Ascending aorta (tissue), 2 donors: ENCODE measurements at regions not wholly inside any gene's neighbourhood (a gene's known extent, or its start where the extent isn't known, plus 50 kb on each side); places are given as distances from the start of the nearest gene placed in this dataset.

Experiments
- DNase-seq, 2 donors: peaks; one replicate each; pipeline ENCODE4 v3.0.0-alpha.2; 2019; ENCODE audit warnings: low spot score in 2 of 2
- H3K27ac ChIP-seq, 2 donors: fragments of 200-600 bp; sonication (generic); one replicate each; pipeline ENCODE4 v1.5.1; 2016 to 2017; ENCODE audit warnings: mild to moderate bottlenecking in 1 of 2
- H3K27me3 ChIP-seq: fragments of 200-600 bp; sonication (generic); one replicate; pipeline ENCODE4 v1.5.1; 2017
- H3K36me3 ChIP-seq, 2 donors: fragments of 200-600 bp; sonication (generic); one replicate each; pipeline ENCODE4 v1.5.1; 2016
- H3K4me1 ChIP-seq, 2 donors: fragments of 200-600 bp; sonication (generic); one replicate each; pipeline ENCODE4 v1.5.1; 2016 to 2017; ENCODE audit warnings: mild to moderate bottlenecking in 1 of 2
- H3K4me3 ChIP-seq, 2 donors: fragments of 200-600 bp; sonication (generic); one replicate each; pipeline ENCODE4 v1.5.1; 2016 to 2017; ENCODE audit warnings: mild to moderate bottlenecking in 1 of 2
- H3K9me3 ChIP-seq, 2 donors: fragments of 200-600 bp; sonication (generic); one replicate each; pipeline ENCODE4 v1.5.1; 2016
- CTCF ChIP-seq, 3 experiments: fragments of 200-600 bp in 2 of 3; fragments of 450-650 bp in 1 of 3; sonication (generic) in 2 of 3; IDR thresholded peaks; one replicate each; pipeline ENCODE4 v1.5.1; 2016 to 2019; ENCODE audit warnings: antibody characterized with exemption in 3 of 3, mild to moderate bottlenecking in 1 of 3, moderate library complexity in 1 of 3
- intact Hi-C: fragments of 100-400 bp; cut with DNase I; formaldehyde crosslinking; loops from one replicate; pipeline ENCODE4 v1.15.1; 2023

GRCh38 chr10:131435760-131436457, 124.4 kb upstream of the TCERG1L start:
- no peaks in the 10 kb centered on the region for H3K4me1 ChIP-seq
- no peak overlapping the region for H3K27ac ChIP-seq
- H3K36me3 ChIP-seq: no peaks in the 10 kb centered on the region
- no peaks in the 10 kb centered on the region for H3K27me3 ChIP-seq
- no peak overlapping the region for H3K4me3 ChIP-seq
- no peak for TF ChIP-seq CTCF (IDR thresholded peaks at IDR 0.05)
- intact Hi-C loops: no loop called here
- DNase-seq: no peak
- no peaks in the 10 kb centered on the region for H3K9me3 ChIP-seq

- H3K27ac ChIP-seq: no peak overlapping the region
- intact Hi-C loops: no loop called here
These were observed 124.9 kb upstream of the TCERG1L start for GRCh38 chr10:131436458-131436857.

GRCh38 chr10:131437556-131438475, 126.3 kb upstream of the TCERG1L start:
- Histone ChIP-seq H3K36me3 (no peaks in the 10 kb centered on the region), H3K4me3 (no peak overlapping the region), H3K27me3 (no peaks in the 10 kb centered on the region), H3K27ac (no peak overlapping the region), H3K9me3 (no peaks in the 10 kb centered on the region), H3K4me1 (no peaks in the 10 kb centered on the region)
- no peak for TF ChIP-seq CTCF (IDR thresholded peaks at IDR 0.05)
- intact Hi-C loops: no loop called here
- DNase-seq: no peak

More at GRCh38 chr10:131436458-131436857, 124.9 kb upstream of the TCERG1L start:
- no peaks in the 10 kb centered on the region for H3K27me3 ChIP-seq
- H3K36me3 ChIP-seq: no peaks in the 10 kb centered on the region
- H3K4me1 ChIP-seq: no peaks in the 10 kb centered on the region
- no peak for DNase-seq
- no peaks in the 10 kb centered on the region for H3K9me3 ChIP-seq
- H3K4me3 ChIP-seq: no peak overlapping the region
- no peak for TF ChIP-seq CTCF (IDR thresholded peaks at IDR 0.05)

GRCh38 chr10:131438665-131439064, 127.1 kb upstream of the TCERG1L start:
- intact Hi-C loops: no loop called here
- no peak overlapping the region for H3K27ac ChIP-seq
- no peak for DNase-seq
- no peaks in the 10 kb centered on the region for H3K36me3 ChIP-seq
- H3K4me1 ChIP-seq: no peaks in the 10 kb centered on the region
- H3K27me3 ChIP-seq: no peaks in the 10 kb centered on the region
- TF ChIP-seq CTCF (IDR thresholded peaks at IDR 0.05): no peak
- no peak overlapping the region for H3K4me3 ChIP-seq
- H3K9me3 ChIP-seq: no peaks in the 10 kb centered on the region

GRCh38 chr10:131439705-131440104, 128.2 kb upstream of the TCERG1L start:
- Histone ChIP-seq H3K4me1 (no peaks in the 10 kb centered on the region), H3K27me3 (no peaks in the 10 kb centered on the region), H3K27ac (no peak overlapping the region), H3K4me3 (no peak overlapping the region), H3K9me3 (no peaks in the 10 kb centered on the region), H3K36me3 (no peaks in the 10 kb centered on the region)
- DNase-seq: no peak
- TF ChIP-seq CTCF (IDR thresholded peaks at IDR 0.05): no peak
- intact Hi-C loops: no loop called here
